Stomach (tissue), 4 donors: ENCODE measurements at regions not wholly inside any gene's neighbourhood (a gene's known extent, or its start where the extent isn't known, plus 50 kb on each side); places are given as distances from the start of the nearest gene placed in this dataset.
"Not testable (repeated sequence)": the region's sequence is repeated elsewhere in the genome, so short reads cannot be mapped to it uniquely, and the experiment has no call there.

Source experiments
- EP300 ChIP-seq: sonication (generic); formaldehyde crosslinking; IDR thresholded peaks from one replicate; pipeline ENCODE4 v1.6.1; 2017; ENCODE audit warnings: antibody characterized with exemption
- POLR2A ChIP-seq, 4 donors: fragments of 450-650 bp; IDR thresholded peaks; one replicate each; pipeline ENCODE4 v1.6.1; 2016; ENCODE audit warnings: antibody characterized with exemption in 4 of 4, control low read depth in 2 of 4, mild to moderate bottlenecking in 1 of 4, moderate library complexity in 1 of 4
- POLR2AphosphoS5 ChIP-seq, 3 donors: sonication (generic); formaldehyde crosslinking; IDR thresholded peaks; one replicate each; pipeline ENCODE4 v1.6.1; 2016; ENCODE audit warnings: antibody characterized with exemption in 3 of 3
- TF ChIP-seq, protein P1 (sequence below), 7 experiments: fragments of 450-650 bp in 4 of 7; fragments of 200-600 bp in 3 of 7; sonication (generic) in 3 of 7; IDR thresholded peaks; one replicate each; pipeline ENCODE4 v1.5.1; 2016 to 2019; ENCODE audit warnings: antibody characterized with exemption in 7 of 7, control low read depth in 2 of 7, mild to moderate bottlenecking in 1 of 7

DNA sequence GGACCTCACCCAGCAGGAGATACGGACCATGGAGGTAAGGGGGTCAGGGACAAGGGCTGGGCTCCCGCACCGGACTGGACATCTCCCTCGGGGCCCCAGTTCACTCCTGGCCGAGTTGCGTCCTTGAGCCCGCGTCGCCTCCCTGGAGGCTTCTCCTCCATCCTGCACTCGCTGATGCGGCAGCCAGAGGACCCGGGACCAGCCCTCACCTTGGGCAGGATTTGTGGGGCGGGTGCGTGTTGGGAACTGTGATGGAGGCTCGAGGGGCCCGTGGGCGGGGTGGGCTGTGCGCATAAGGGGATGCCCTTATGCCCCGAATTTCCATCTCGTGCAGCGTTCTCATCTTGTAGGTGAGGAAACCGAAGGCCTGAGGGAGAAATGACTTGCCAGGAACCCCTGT, 562.0 kb upstream of the WSB1 start:
- not testable (repeated sequence) for TF ChIP-seq EP300; POLR2A (IDR thresholded peaks at IDR 0.05); POLR2AphosphoS5 (IDR thresholded peaks at IDR 0.05)
- TF ChIP-seq, protein P1, sequence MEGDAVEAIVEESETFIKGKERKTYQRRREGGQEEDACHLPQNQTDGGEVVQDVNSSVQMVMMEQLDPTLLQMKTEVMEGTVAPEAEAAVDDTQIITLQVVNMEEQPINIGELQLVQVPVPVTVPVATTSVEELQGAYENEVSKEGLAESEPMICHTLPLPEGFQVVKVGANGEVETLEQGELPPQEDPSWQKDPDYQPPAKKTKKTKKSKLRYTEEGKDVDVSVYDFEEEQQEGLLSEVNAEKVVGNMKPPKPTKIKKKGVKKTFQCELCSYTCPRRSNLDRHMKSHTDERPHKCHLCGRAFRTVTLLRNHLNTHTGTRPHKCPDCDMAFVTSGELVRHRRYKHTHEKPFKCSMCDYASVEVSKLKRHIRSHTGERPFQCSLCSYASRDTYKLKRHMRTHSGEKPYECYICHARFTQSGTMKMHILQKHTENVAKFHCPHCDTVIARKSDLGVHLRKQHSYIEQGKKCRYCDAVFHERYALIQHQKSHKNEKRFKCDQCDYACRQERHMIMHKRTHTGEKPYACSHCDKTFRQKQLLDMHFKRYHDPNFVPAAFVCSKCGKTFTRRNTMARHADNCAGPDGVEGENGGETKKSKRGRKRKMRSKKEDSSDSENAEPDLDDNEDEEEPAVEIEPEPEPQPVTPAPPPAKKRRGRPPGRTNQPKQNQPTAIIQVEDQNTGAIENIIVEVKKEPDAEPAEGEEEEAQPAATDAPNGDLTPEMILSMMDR (IDR thresholded peaks at IDR 0.05), result not testable (repeated sequence)
